ENCODE measurements at regions not wholly inside any gene's neighbourhood (a gene's known extent, or its start where the extent isn't known, plus 50 kb on each side); places are given as distances from the start of the nearest gene placed in this dataset.
"Not testable (repeated sequence)": the region's sequence is repeated elsewhere in the genome, so short reads cannot be mapped to it uniquely, and the experiment has no call there.

- not testable (repeated sequence) for DNase-seq
Observed at GRCh38 chr9:78172610-78173009, 63.3 kb upstream of the CEP78 start.

GRCh38 chr9:78171651-78172050 lies 64.2 kb upstream of the CEP78 start:
- DNase-seq, result no peak

- DNase-seq, result no peak
Observed at GRCh38 chr9:78169125-78169524, 66.8 kb upstream of the CEP78 start.

GRCh38 chr9:78167356-78167755 lies 68.5 kb upstream of the CEP78 start:
- no peak for DNase-seq

GRCh38 chr9:78163834-78164233 lies 72.0 kb upstream of the CEP78 start:
- no peak for DNase-seq

GRCh38 chr9:78158286-78158685 lies 77.6 kb upstream of the CEP78 start:
- DNase-seq, result peak; percentile 57

GRCh38 chr9:78150983-78151356 lies 84.9 kb upstream of the CEP78 start:
- no peak for DNase-seq

- no peak for DNase-seq
Observed at GRCh38 chr9:78150312-78150982, 85.4 kb upstream of the CEP78 start.

GRCh38 chr9:78149702-78150291 lies 86.1 kb upstream of the CEP78 start:
- DNase-seq, result no peak

GRCh38 chr9:78146241-78146640 lies 89.6 kb upstream of the CEP78 start:
- no peak for DNase-seq

- DNase-seq, result peak; percentile 81
Observed at GRCh38 chr9:78144663-78145377, 91.1 kb upstream of the CEP78 start.

- DNase-seq, result no peak
Observed at GRCh38 chr9:78144008-78144381, 91.9 kb upstream of the CEP78 start.

GRCh38 chr9:78143281-78144007 lies 92.4 kb upstream of the CEP78 start:
- DNase-seq, result peak; percentile 68

- not testable (repeated sequence) for DNase-seq
Observed at GRCh38 chr9:78142264-78142663, 93.6 kb upstream of the CEP78 start.

GRCh38 chr9:78133751-78134150 lies 102.1 kb upstream of the CEP78 start:
- DNase-seq, result no peak

GRCh38 chr9:78132701-78133058 lies 101.1 kb upstream of the GNAQ start:
- peak; percentile 87 for DNase-seq

GRCh38 chr9:78131969-78132700 lies 100.5 kb upstream of the GNAQ start:
- peak; percentile 41 for DNase-seq

- DNase-seq, result no peak
Observed at GRCh38 chr9:78130853-78131252, 99.2 kb upstream of the GNAQ start.

GRCh38 chr9:78130004-78130403 lies 98.4 kb upstream of the GNAQ start:
- DNase-seq, result peak; percentile 68

GRCh38 chr9:78127279-78128225 lies 95.9 kb upstream of the GNAQ start:
- no peak for DNase-seq

GRCh38 chr9:78123808-78124207 lies 92.2 kb upstream of the GNAQ start:
- no peak for DNase-seq

- DNase-seq, result no peak
Observed at GRCh38 chr9:78122631-78123030, 91.0 kb upstream of the GNAQ start.

Data from OCI-M1 (cell line).